GM21367 (cell line): ENCODE measurements at regions not wholly inside any gene's neighbourhood (a gene's known extent, or its start where the extent isn't known, plus 50 kb on each side); places are given as distances from the start of the nearest gene placed in this dataset.
"Not testable (repeated sequence)": the region's sequence is repeated elsewhere in the genome, so short reads cannot be mapped to it uniquely, and the experiment has no call there.

Source experiments
- ATAC-seq: cut with Tn5 transposase; IDR thresholded peaks from one replicate; pipeline ENCODE4 v1.9.1; 2021; ENCODE audit not compliant: unreplicated experiment

- ATAC-seq, result no peak
Observed at GRCh38 chr1:238404921-238405320, 514.2 kb upstream of the ZP4 start.

GRCh38 chr1:238404481-238404880 is 513.8 kb upstream of the ZP4 start:
- no peak for ATAC-seq

GRCh38 chr1:238401144-238401543 is 510.4 kb upstream of the ZP4 start:
- no peak for ATAC-seq

GRCh38 chr1:238399558-238399957 is 508.8 kb upstream of the ZP4 start:
- ATAC-seq, result no peak

- ATAC-seq, result no peak
Observed at GRCh38 chr1:238396140-238396539, 505.4 kb upstream of the ZP4 start.

- no peak for ATAC-seq
Observed at GRCh38 chr1:238384381-238384780, 493.7 kb upstream of the ZP4 start.

GRCh38 chr1:238380167-238380566 is 489.4 kb upstream of the ZP4 start:
- no peak for ATAC-seq

- not testable (repeated sequence) for ATAC-seq
Observed at GRCh38 chr1:238379446-238379845, 488.7 kb upstream of the ZP4 start.

- ATAC-seq, result no peak
Observed at GRCh38 chr1:238377280-238377919, 486.7 kb upstream of the ZP4 start.

- ATAC-seq, result no peak
Observed at GRCh38 chr1:238370599-238370998, 479.9 kb upstream of the ZP4 start.

- ATAC-seq, result no peak
Observed at GRCh38 chr1:238364214-238364892, 473.6 kb upstream of the ZP4 start.

- no peak for ATAC-seq
Observed at GRCh38 chr1:238360474-238360873, 469.8 kb upstream of the ZP4 start.

- ATAC-seq, result no peak
Observed at GRCh38 chr1:238350471-238350870, 459.7 kb upstream of the ZP4 start.

GRCh38 chr1:238346340-238346739 is 455.6 kb upstream of the ZP4 start:
- ATAC-seq, result no peak

- no peak for ATAC-seq
Observed at GRCh38 chr1:238345837-238346236, 455.1 kb upstream of the ZP4 start.

GRCh38 chr1:238343852-238344251 is 453.1 kb upstream of the ZP4 start:
- ATAC-seq, result no peak

GRCh38 chr1:238341395-238341794 is 450.7 kb upstream of the ZP4 start:
- no peak for ATAC-seq

GRCh38 chr1:238340989-238341388 is 450.3 kb upstream of the ZP4 start:
- no peak for ATAC-seq

GRCh38 chr1:238336531-238336930 is 445.8 kb upstream of the ZP4 start:
- no peak for ATAC-seq

GRCh38 chr1:238334170-238334569 is 443.4 kb upstream of the ZP4 start:
- ATAC-seq, result no peak

- ATAC-seq, result no peak
Observed at GRCh38 chr1:238331557-238331956, 440.8 kb upstream of the ZP4 start.

- no peak for ATAC-seq
Observed at GRCh38 chr1:238329671-238330070, 438.9 kb upstream of the ZP4 start.

GRCh38 chr1:238327033-238327432 is 436.3 kb upstream of the ZP4 start:
- ATAC-seq, result not testable (repeated sequence)
